Endodermal cell (in vitro differentiated cells): ENCODE measurements at regions not wholly inside any gene's neighbourhood (a gene's known extent, or its start where the extent isn't known, plus 50 kb on each side); places are given as distances from the start of the nearest gene placed in this dataset.

Source experiments
- DNase-seq: peaks from one replicate; pipeline ENCODE4 v3.0.0-alpha.2; 2017
- H3K27ac ChIP-seq: 2 replicates; pipeline ENCODE4 v1.5.1; 2013; ENCODE audit warnings: mild to moderate bottlenecking, low read depth, low read length, moderate library complexity
- H3K27me3 ChIP-seq: 2 replicates; pipeline ENCODE4 v1.6.1; 2013; ENCODE audit warnings: mild to moderate bottlenecking, low read length, moderate library complexity; ENCODE audit not compliant: insufficient read depth, control insufficient read depth, poor library complexity, severe bottlenecking
- H3K36me3 ChIP-seq: 2 replicates; pipeline ENCODE4 v1.7.0; 2013; ENCODE audit warnings: mild to moderate bottlenecking, low read length, moderate library complexity; ENCODE audit not compliant: control insufficient read depth, insufficient read depth
- H3K4me1 ChIP-seq: one replicate; pipeline ENCODE4 v1.7.0; 2013; ENCODE audit warnings: low read length; ENCODE audit not compliant: control insufficient read depth, insufficient read depth
- H3K4me3 ChIP-seq: 2 replicates; pipeline ENCODE4 v1.5.1; 2013; ENCODE audit warnings: mild to moderate bottlenecking, low read length, moderate library complexity
- H3K9ac ChIP-seq: 2 replicates; pipeline ENCODE4 v1.6.1; 2013; ENCODE audit warnings: mild to moderate bottlenecking, low read length, moderate library complexity; ENCODE audit not compliant: poor library complexity, severe bottlenecking; ENCODE audit errors: extremely low read depth
- H3K9me3 ChIP-seq: 2 replicates; pipeline ENCODE4 v1.6.1; 2013; ENCODE audit warnings: mild to moderate bottlenecking, low read length, moderate library complexity; ENCODE audit not compliant: control insufficient read depth
- H3K27ac Mint-ChIP-seq: 2 replicates; pipeline ENCODE4 v1.8.0; 2020; ENCODE audit warnings: mixed read lengths
- H3K27me3 Mint-ChIP-seq: 2 replicates; pipeline ENCODE4 v1.8.0; 2021; ENCODE audit warnings: mild to moderate bottlenecking, mixed read lengths; ENCODE audit not compliant: insufficient read depth
- H3K36me3 Mint-ChIP-seq: 2 replicates; pipeline ENCODE4 v1.8.0; 2020; ENCODE audit warnings: low read depth, mixed read lengths
- H3K4me1 Mint-ChIP-seq: 2 replicates; pipeline ENCODE4 v1.8.0; 2020; ENCODE audit warnings: mixed read lengths
- H3K4me3 Mint-ChIP-seq: 2 replicates; pipeline ENCODE4 v1.8.0; 2020; ENCODE audit warnings: mild to moderate bottlenecking, moderate library complexity, mixed read lengths
- H3K9me3 Mint-ChIP-seq: 2 replicates; pipeline ENCODE4 v1.8.0; 2020; ENCODE audit warnings: mild to moderate bottlenecking, mixed read lengths
- CTCF ChIP-seq: fragments of 200-600 bp; sonication (generic); conservative IDR thresholded peaks from 2 replicates; pipeline ENCODE4 v1.5.0; 2021; ENCODE audit warnings: antibody characterized with exemption, mild to moderate bottlenecking
- WGBS, 2 experiments: methylation state at CpG; one replicate each; pipeline versions ENCODE4 v1.1.5 to v1.1.7; 2013; ENCODE audit warnings: missing lambda C conversion rate in 2 of 2, mixed read lengths in 1 of 2; ENCODE audit not compliant: insufficient coverage in 1 of 2, insufficient read length in 1 of 2; 5-methylcytosine and 5-hydroxymethylcytosine counted together

DNA sequence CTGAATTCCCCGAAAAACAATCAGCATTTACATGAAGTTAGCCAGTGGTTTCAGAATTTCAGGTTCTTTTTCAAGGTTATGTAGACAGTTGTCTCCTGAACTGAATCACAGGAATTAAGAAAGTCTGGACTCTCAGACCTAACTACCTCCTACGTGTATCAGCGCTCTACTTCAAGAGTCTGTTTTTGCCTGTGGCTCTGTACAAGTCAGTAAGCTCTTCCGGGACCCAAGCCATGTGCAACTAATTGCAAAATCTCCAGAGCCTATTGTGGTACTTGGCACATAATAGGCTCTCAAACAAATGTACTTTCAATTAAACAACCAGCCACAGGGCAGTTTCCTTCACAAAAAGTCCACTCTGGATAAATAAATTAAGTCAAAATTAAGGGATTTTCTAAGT is 414.2 kb downstream of the PDCD6IP start:
- TF ChIP-seq CTCF: no peak
- Mint-ChIP-seq H3K36me3 (no peaks in the 10 kb centered on the region), H3K27ac (no peak overlapping the region), H3K27me3 (no peaks in the 10 kb centered on the region), H3K4me1 (peaks cover 13% of the 10 kb centered on the region), H3K4me3 (no peak overlapping the region), H3K9me3 (no peaks in the 10 kb centered on the region)
- Histone ChIP-seq H3K27ac (no peak overlapping the region), H3K4me3 (no peak overlapping the region), H3K9me3 (no peaks in the 10 kb centered on the region), H3K9ac (no peak overlapping the region), H3K27me3 (no peaks in the 10 kb centered on the region), H3K36me3 (no peaks in the 10 kb centered on the region), H3K4me1 (no peaks in the 10 kb centered on the region)
- 87 to 90% methylated on average over 4 of the region's 4 CpGs for WGBS, 2 experiments
- DNase-seq: no peak

GRCh38 chr3:34213478-34213877 is 415.0 kb downstream of the PDCD6IP start:
- Histone ChIP-seq H3K9ac (no peak overlapping the region), H3K9me3 (no peaks in the 10 kb centered on the region), H3K4me3 (no peak overlapping the region), H3K4me1 (no peaks in the 10 kb centered on the region), H3K36me3 (no peaks in the 10 kb centered on the region), H3K27ac (no peak overlapping the region), H3K27me3 (no peaks in the 10 kb centered on the region)
- 65 to 83% methylated on average over 1 to 4 of the region's 4 CpGs for WGBS, 2 experiments
- H3K27me3 Mint-ChIP-seq: peaks cover 3% of the 10 kb centered on the region
- H3K27ac Mint-ChIP-seq: no peak overlapping the region
- H3K9me3 Mint-ChIP-seq: no peaks in the 10 kb centered on the region
- no peak for DNase-seq
- no peaks in the 10 kb centered on the region for H3K36me3 Mint-ChIP-seq
- no peak overlapping the region for H3K4me3 Mint-ChIP-seq
- no peak for TF ChIP-seq CTCF
- peaks cover 13% of the 10 kb centered on the region for H3K4me1 Mint-ChIP-seq

- Mint-ChIP-seq H3K36me3 (no peaks in the 10 kb centered on the region), H3K27ac (no peak overlapping the region), H3K27me3 (peaks cover 3% of the 10 kb centered on the region), H3K4me3 (no peak overlapping the region), H3K4me1 (peaks cover 13% of the 10 kb centered on the region), H3K9me3 (no peaks in the 10 kb centered on the region)
- Histone ChIP-seq H3K4me3 (no peak overlapping the region), H3K27me3 (no peaks in the 10 kb centered on the region), H3K27ac (no peak overlapping the region), H3K9ac (no peak overlapping the region), H3K9me3 (no peaks in the 10 kb centered on the region), H3K36me3 (no peaks in the 10 kb centered on the region), H3K4me1 (no peaks in the 10 kb centered on the region)
- WGBS, 2 experiments: 88% methylated on average over 3 to 9 of the region's 9 CpGs
- no peak for DNase-seq
- no peak for TF ChIP-seq CTCF
These were observed 418.4 kb downstream of the PDCD6IP start for GRCh38 chr3:34216711-34217335.
